ENCODE measurements at regions not wholly inside any gene's neighbourhood (a gene's known extent, or its start where the extent isn't known, plus 50 kb on each side); places are given as distances from the start of the nearest gene placed in this dataset.

GRCh38 chr13:82661126-82661525 is 1221.1 kb downstream of the SLITRK1 start:
- DNase-seq = no peak

GRCh38 chr13:82658811-82659210 is 1223.5 kb downstream of the SLITRK1 start:
- DNase-seq = no peak

GRCh38 chr13:82657471-82657870 is 1224.8 kb downstream of the SLITRK1 start:
- no peak for DNase-seq

- no peak for DNase-seq
Measured at GRCh38 chr13:82654861-82655855, 1227.1 kb downstream of the SLITRK1 start.

GRCh38 chr13:82654143-82654542 is 1228.1 kb downstream of the SLITRK1 start:
- no peak for DNase-seq

- no peak for DNase-seq
Measured at GRCh38 chr13:82647540-82647939, 1234.7 kb downstream of the SLITRK1 start.

GRCh38 chr13:82636119-82636518 is 1246.2 kb downstream of the SLITRK1 start:
- DNase-seq = no peak

GRCh38 chr13:82634946-82635345 is 1247.3 kb downstream of the SLITRK1 start:
- no peak for DNase-seq

GRCh38 chr13:82627183-82627582 is 1255.1 kb downstream of the SLITRK1 start:
- no peak for DNase-seq

- no peak for DNase-seq
Measured at GRCh38 chr13:82625717-82626116, 1256.6 kb downstream of the SLITRK1 start.

GRCh38 chr13:82615043-82615442 is 1267.2 kb downstream of the SLITRK1 start:
- DNase-seq = no peak

- DNase-seq = no peak
Measured at GRCh38 chr13:82614086-82614485, 1268.2 kb downstream of the SLITRK1 start.

- DNase-seq = no peak
Measured at GRCh38 chr13:82606008-82606407, 1276.3 kb downstream of the SLITRK1 start.

GRCh38 chr13:82597747-82598146 is 1284.5 kb downstream of the SLITRK1 start:
- no peak for DNase-seq

GRCh38 chr13:82593239-82593638 is 1289.0 kb downstream of the SLITRK1 start:
- no peak for DNase-seq

GRCh38 chr13:82571653-82572052 is 1310.6 kb downstream of the SLITRK1 start:
- no peak for DNase-seq

- DNase-seq = no peak
Measured at GRCh38 chr13:82569581-82569980, 1312.7 kb downstream of the SLITRK1 start.

GRCh38 chr13:82566864-82567263 is 1315.4 kb downstream of the SLITRK1 start:
- DNase-seq = no peak

- DNase-seq = no peak
Measured at GRCh38 chr13:82565201-82565600, 1317.1 kb downstream of the SLITRK1 start.

- no peak for DNase-seq
Measured at GRCh38 chr13:82560889-82561288, 1321.4 kb downstream of the SLITRK1 start.

GRCh38 chr13:82522872-82523271 is 1359.4 kb downstream of the SLITRK1 start:
- DNase-seq = no peak

GRCh38 chr13:82506805-82507414 is 1375.4 kb downstream of the SLITRK1 start:
- no peak for DNase-seq

GRCh38 chr13:82501834-82502233 is 1380.4 kb downstream of the SLITRK1 start:
- no peak for DNase-seq

- no peak for DNase-seq
Measured at GRCh38 chr13:82480415-82480814, 1401.9 kb downstream of the SLITRK1 start.

Measured in NCI-H1092 treated with DMSO at 0.1 percent for 48 hours (cell line).